ENCODE measurements at regions not wholly inside any gene's neighbourhood (a gene's known extent, or its start where the extent isn't known, plus 50 kb on each side); places are given as distances from the start of the nearest gene placed in this dataset.

DNA sequence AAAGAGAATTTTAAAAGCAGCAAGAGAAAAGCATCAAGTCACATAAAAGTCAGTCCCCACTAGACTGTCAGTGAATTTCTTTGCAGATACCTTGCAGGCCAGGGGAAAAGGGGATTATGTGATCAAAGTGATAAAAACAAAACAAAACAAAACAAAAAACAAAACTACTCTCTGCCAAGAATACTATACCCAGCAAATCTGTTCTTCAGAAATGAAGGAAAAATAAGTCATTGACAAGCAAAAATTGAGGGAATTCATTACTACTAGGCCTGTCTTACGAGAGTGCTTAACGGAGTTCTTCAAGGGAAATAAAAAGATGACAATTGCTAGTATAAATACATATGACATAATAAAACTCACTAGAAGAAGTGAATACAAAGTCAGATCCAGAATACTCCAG lies 245.5 kb upstream of the CHST9 start:
- TF ChIP-seq POLR2AphosphoS5 (IDR thresholded peaks at IDR 0.05; ENCODE audit: low read length) (no peak), RB1 (IDR thresholded peaks at IDR 0.05; ENCODE audit: borderline replicate concordance) (no peak), EGR1 (IDR thresholded peaks at IDR 0.05; ENCODE audit: borderline replicate concordance in 1 of 2, low read depth in 2 of 2, low read length in 2 of 2) (no peak)

All from GM12878 (cell line).